ENCODE measurements at regions not wholly inside any gene's neighbourhood (a gene's known extent, or its start where the extent isn't known, plus 50 kb on each side); places are given as distances from the start of the nearest gene placed in this dataset.

DNA sequence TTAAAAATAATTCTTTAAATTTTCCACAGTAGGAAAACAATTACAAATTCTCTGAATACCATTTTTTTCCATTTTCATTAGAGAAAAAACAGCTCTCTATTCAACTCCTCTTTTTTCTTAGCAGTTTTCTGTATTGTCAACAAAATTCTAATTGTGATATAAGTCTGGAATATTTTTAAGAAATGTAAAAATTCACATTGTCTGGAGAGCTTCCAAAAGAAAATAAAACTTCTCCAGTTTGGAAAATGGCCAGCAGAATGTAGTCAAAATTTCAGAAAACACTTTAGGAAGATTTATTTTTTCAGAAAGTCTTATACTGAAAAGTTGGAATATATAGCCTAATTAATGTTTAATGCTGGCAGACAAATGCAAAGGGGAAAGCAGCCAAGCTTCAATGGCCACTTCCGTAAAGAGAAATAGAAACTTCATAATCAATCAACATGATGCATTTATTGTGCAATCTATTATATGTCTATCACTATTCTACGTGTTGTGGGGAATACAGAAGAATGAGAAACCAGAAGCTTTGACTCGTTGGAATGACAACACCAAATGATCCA lies 733.2 kb upstream of the PKDCC start:
- no peak overlapping the region for H3K4me3 ChIP-seq (ENCODE audit: low read length in 2 of 2)
- H2BK12ac ChIP-seq (ENCODE audit: low read length), result no peak overlapping the region
- no peaks in the 10 kb centered on the region for H3K79me1 ChIP-seq (ENCODE audit: low read depth, low read length)
- no peak overlapping the region for H3K18ac ChIP-seq (ENCODE audit: low read length)
- DNase-seq (ENCODE audit: low spot score), result no peak
- no CpG with 5 or more reads among the region's 3 CpGs for WGBS, 2 donors (ENCODE audit: extremely low coverage in 2 of 2, insufficient read length in 2 of 2, insufficient replicate concordance in 1 of 2)
- H3K9ac ChIP-seq (ENCODE audit: low read depth, low read length, poor library complexity), result no peak overlapping the region
- H2BK5ac ChIP-seq (ENCODE audit: low read length), result no peak overlapping the region
- no peak overlapping the region for H2AK5ac ChIP-seq (ENCODE audit: low read depth, low read length)
- H2BK15ac ChIP-seq (ENCODE audit: low read length), result no peak overlapping the region
- H2BK120ac ChIP-seq (ENCODE audit: low read depth, low read length), result no peak overlapping the region
- H3K23ac ChIP-seq (ENCODE audit: low read depth, low read length, poor library complexity), result no peak overlapping the region
- no peak overlapping the region for H3K14ac ChIP-seq (ENCODE audit: low read length)
- H3K27me3 ChIP-seq (ENCODE audit: control insufficient read depth in 3 of 3, insufficient read depth in 3 of 3, low read depth in 1 of 3, low read length in 3 of 3), result no peaks in the 10 kb centered on the region
- no peak overlapping the region for H2AFZ ChIP-seq (ENCODE audit: low read length)
- H4K91ac ChIP-seq (ENCODE audit: low read depth, low read length, poor library complexity), result no peak overlapping the region
- no peaks in the 10 kb centered on the region for H3K9me3 ChIP-seq (replicated peaks in 1 of 2; ENCODE audit: control insufficient read depth in 2 of 2, insufficient read depth in 1 of 2, low read depth in 1 of 2, low read length in 2 of 2)
- no peak overlapping the region for H4K8ac ChIP-seq (ENCODE audit: low read depth, low read length)
- no peak overlapping the region for H3K4ac ChIP-seq (ENCODE audit: low read length)
- no peaks in the 10 kb centered on the region for H3K36me3 ChIP-seq (replicated peaks in 1 of 2; ENCODE audit: control insufficient read depth in 2 of 2, insufficient read depth in 2 of 2, low read length in 2 of 2)
- no peak overlapping the region for H3K27ac ChIP-seq (replicated peaks; ENCODE audit: low read length)
- H3K4me1 ChIP-seq (ENCODE audit: control insufficient read depth in 2 of 2, insufficient read depth in 1 of 2, low read depth in 1 of 2, low read length in 2 of 2), result no peaks in the 10 kb centered on the region
- no peak overlapping the region for H3K4me2 ChIP-seq (ENCODE audit: insufficient read depth, low read length, poor library complexity, severe bottlenecking)

DNA sequence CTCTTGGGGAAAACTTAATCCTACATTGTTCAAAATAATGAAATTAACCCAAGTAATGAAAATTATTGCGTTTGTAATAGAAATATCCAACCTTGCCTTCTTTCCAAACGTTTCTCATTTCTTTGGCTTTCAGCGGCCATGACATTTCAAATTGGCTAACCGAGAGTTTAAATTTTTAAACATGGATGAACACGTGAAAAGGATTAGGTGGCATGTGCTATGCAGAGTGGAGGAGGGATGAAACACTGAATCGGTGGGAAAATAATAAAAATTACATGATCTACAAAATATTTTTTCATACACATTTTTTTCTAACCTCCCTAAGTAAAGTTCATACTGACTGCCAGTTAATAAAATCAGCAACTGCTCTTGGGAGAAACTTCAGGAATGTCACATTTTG lies 728.4 kb upstream of the PKDCC start:
- Histone ChIP-seq H3K9me3 (replicated peaks in 1 of 2; ENCODE audit: control insufficient read depth in 2 of 2, insufficient read depth in 1 of 2, low read depth in 1 of 2, low read length in 2 of 2) (no peaks in the 10 kb centered on the region), H3K27ac (replicated peaks; ENCODE audit: low read length) (no peak overlapping the region), H3K14ac (ENCODE audit: low read length) (no peak overlapping the region), H3K36me3 (replicated peaks in 1 of 2; ENCODE audit: control insufficient read depth in 2 of 2, insufficient read depth in 2 of 2, low read length in 2 of 2) (no peaks in the 10 kb centered on the region), H2BK120ac (ENCODE audit: low read depth, low read length) (no peak overlapping the region), H3K18ac (ENCODE audit: low read length) (no peak overlapping the region), H3K4ac (ENCODE audit: low read length) (no peak overlapping the region), H2BK5ac (ENCODE audit: low read length) (no peak overlapping the region), H2AFZ (ENCODE audit: low read length) (no peak overlapping the region), H2BK12ac (ENCODE audit: low read length) (no peak overlapping the region), H3K23ac (ENCODE audit: low read depth, low read length, poor library complexity) (no peak overlapping the region), H2AK5ac (ENCODE audit: low read depth, low read length) (no peak overlapping the region), H3K4me2 (ENCODE audit: insufficient read depth, low read length, poor library complexity, severe bottlenecking) (no peak overlapping the region), H3K4me1 (ENCODE audit: control insufficient read depth in 2 of 2, insufficient read depth in 1 of 2, low read depth in 1 of 2, low read length in 2 of 2) (no peaks in the 10 kb centered on the region), H3K79me1 (ENCODE audit: low read depth, low read length) (no peaks in the 10 kb centered on the region), H3K27me3 (ENCODE audit: control insufficient read depth in 3 of 3, insufficient read depth in 3 of 3, low read depth in 1 of 3, low read length in 3 of 3) (no peaks in the 10 kb centered on the region), H2BK15ac (ENCODE audit: low read length) (no peak overlapping the region), H3K9ac (ENCODE audit: low read depth, low read length, poor library complexity) (no peak overlapping the region), H4K91ac (ENCODE audit: low read depth, low read length, poor library complexity) (no peak overlapping the region), H4K8ac (ENCODE audit: low read depth, low read length) (no peak overlapping the region), H3K4me3 (ENCODE audit: low read length in 2 of 2) (no peak overlapping the region)
- WGBS, 2 donors (ENCODE audit: extremely low coverage in 2 of 2, insufficient read length in 2 of 2, insufficient replicate concordance in 1 of 2), result no CpG with 5 or more reads among the region's 6 CpGs
- no peak for DNase-seq (ENCODE audit: low spot score)

DNA sequence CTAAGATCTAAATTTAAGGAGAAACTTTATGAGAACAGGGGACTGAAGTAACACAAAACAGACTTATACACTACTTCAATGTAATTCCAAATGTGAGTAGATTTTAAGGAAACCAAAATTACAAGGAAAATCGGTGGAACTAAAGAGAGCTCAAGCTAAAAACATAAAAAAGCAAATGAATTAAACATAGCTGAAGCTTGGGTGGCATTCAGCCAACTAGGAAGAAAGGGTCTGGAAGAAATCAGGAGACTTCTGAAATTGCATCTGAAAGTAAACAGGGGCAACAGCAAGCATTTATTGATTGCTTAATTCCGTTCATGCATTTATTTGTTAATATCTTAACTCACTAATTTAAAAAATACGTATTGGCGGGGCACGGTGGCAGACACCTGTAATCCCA lies 727.3 kb upstream of the PKDCC start:
- no peak overlapping the region for H2AFZ ChIP-seq (ENCODE audit: low read length)
- H4K8ac ChIP-seq (ENCODE audit: low read depth, low read length), result no peak overlapping the region
- no peaks in the 10 kb centered on the region for H3K9me3 ChIP-seq (replicated peaks in 1 of 2; ENCODE audit: control insufficient read depth in 2 of 2, insufficient read depth in 1 of 2, low read depth in 1 of 2, low read length in 2 of 2)
- H3K14ac ChIP-seq (ENCODE audit: low read length), result no peak overlapping the region
- no peak overlapping the region for H2AK5ac ChIP-seq (ENCODE audit: low read depth, low read length)
- no peak overlapping the region for H2BK5ac ChIP-seq (ENCODE audit: low read length)
- H3K27me3 ChIP-seq (ENCODE audit: control insufficient read depth in 3 of 3, insufficient read depth in 3 of 3, low read depth in 1 of 3, low read length in 3 of 3), result no peaks in the 10 kb centered on the region
- no peak overlapping the region for H3K4me2 ChIP-seq (ENCODE audit: insufficient read depth, low read length, poor library complexity, severe bottlenecking)
- no peak overlapping the region for H2BK120ac ChIP-seq (ENCODE audit: low read depth, low read length)
- H3K27ac ChIP-seq (replicated peaks; ENCODE audit: low read length), result no peak overlapping the region
- H2BK12ac ChIP-seq (ENCODE audit: low read length), result no peak overlapping the region
- no peaks in the 10 kb centered on the region for H3K4me1 ChIP-seq (ENCODE audit: control insufficient read depth in 2 of 2, insufficient read depth in 1 of 2, low read depth in 1 of 2, low read length in 2 of 2)
- no peaks in the 10 kb centered on the region for H3K36me3 ChIP-seq (replicated peaks in 1 of 2; ENCODE audit: control insufficient read depth in 2 of 2, insufficient read depth in 2 of 2, low read length in 2 of 2)
- no peaks in the 10 kb centered on the region for H3K79me1 ChIP-seq (ENCODE audit: low read depth, low read length)
- H3K4me3 ChIP-seq (ENCODE audit: low read length in 2 of 2), result no peak overlapping the region
- H4K91ac ChIP-seq (ENCODE audit: low read depth, low read length, poor library complexity), result no peak overlapping the region
- H3K9ac ChIP-seq (ENCODE audit: low read depth, low read length, poor library complexity), result no peak overlapping the region
- no peak overlapping the region for H3K18ac ChIP-seq (ENCODE audit: low read length)
- no peak for DNase-seq (ENCODE audit: low spot score)
- no peak overlapping the region for H3K23ac ChIP-seq (ENCODE audit: low read depth, low read length, poor library complexity)
- no peak overlapping the region for H3K4ac ChIP-seq (ENCODE audit: low read length)
- no CpG with 5 or more reads among the region's 5 CpGs for WGBS, 2 donors (ENCODE audit: extremely low coverage in 2 of 2, insufficient read length in 2 of 2, insufficient replicate concordance in 1 of 2)
- no peak overlapping the region for H2BK15ac ChIP-seq (ENCODE audit: low read length)

GRCh38 chr2:41321351-41321750 lies 726.5 kb upstream of the PKDCC start:
- Histone ChIP-seq H3K14ac (ENCODE audit: low read length) (no peak overlapping the region), H3K18ac (ENCODE audit: low read length) (no peak overlapping the region), H2BK120ac (ENCODE audit: low read depth, low read length) (no peak overlapping the region), H3K4me3 (ENCODE audit: low read length in 2 of 2) (no peak overlapping the region), H2BK15ac (ENCODE audit: low read length) (no peak overlapping the region), H3K4me1 (ENCODE audit: control insufficient read depth in 2 of 2, insufficient read depth in 1 of 2, low read depth in 1 of 2, low read length in 2 of 2) (no peaks in the 10 kb centered on the region), H2BK12ac (ENCODE audit: low read length) (no peak overlapping the region), H2AFZ (ENCODE audit: low read length) (no peak overlapping the region), H3K4me2 (ENCODE audit: insufficient read depth, low read length, poor library complexity, severe bottlenecking) (no peak overlapping the region), H3K23ac (ENCODE audit: low read depth, low read length, poor library complexity) (no peak overlapping the region), H3K79me1 (ENCODE audit: low read depth, low read length) (no peaks in the 10 kb centered on the region), H3K4ac (ENCODE audit: low read length) (no peak overlapping the region), H3K9ac (ENCODE audit: low read depth, low read length, poor library complexity) (no peak overlapping the region), H2AK5ac (ENCODE audit: low read depth, low read length) (no peak overlapping the region), H3K9me3 (replicated peaks in 1 of 2; ENCODE audit: control insufficient read depth in 2 of 2, insufficient read depth in 1 of 2, low read depth in 1 of 2, low read length in 2 of 2) (no peaks in the 10 kb centered on the region), H4K91ac (ENCODE audit: low read depth, low read length, poor library complexity) (no peak overlapping the region), H2BK5ac (ENCODE audit: low read length) (no peak overlapping the region), H4K8ac (ENCODE audit: low read depth, low read length) (no peak overlapping the region), H3K36me3 (replicated peaks in 1 of 2; ENCODE audit: control insufficient read depth in 2 of 2, insufficient read depth in 2 of 2, low read length in 2 of 2) (no peaks in the 10 kb centered on the region), H3K27me3 (ENCODE audit: control insufficient read depth in 3 of 3, insufficient read depth in 3 of 3, low read depth in 1 of 3, low read length in 3 of 3) (no peaks in the 10 kb centered on the region), H3K27ac (replicated peaks; ENCODE audit: low read length) (no peak overlapping the region)
- DNase-seq (ENCODE audit: low spot score), result no peak
